PC-9 (cell line): ENCODE measurements at regions not wholly inside any gene's neighbourhood (a gene's known extent, or its start where the extent isn't known, plus 50 kb on each side); places are given as distances from the start of the nearest gene placed in this dataset.

ENCODE experiments used
- EZH2 ChIP-seq: fragments of 200-600 bp; sonication (generic); IDR thresholded peaks from 2 replicates; pipeline ENCODE4 v1.8.0; 2017; ENCODE audit warnings: antibody characterized with exemption, low read depth
- TF ChIP-seq, protein P1 (sequence below): fragments of 200-600 bp; sonication (generic); conservative IDR thresholded peaks from 2 replicates; pipeline ENCODE4 v1.6.1; 2017; ENCODE audit warnings: mixed run types, antibody characterized with exemption, mild to moderate bottlenecking, moderate library complexity

DNA sequence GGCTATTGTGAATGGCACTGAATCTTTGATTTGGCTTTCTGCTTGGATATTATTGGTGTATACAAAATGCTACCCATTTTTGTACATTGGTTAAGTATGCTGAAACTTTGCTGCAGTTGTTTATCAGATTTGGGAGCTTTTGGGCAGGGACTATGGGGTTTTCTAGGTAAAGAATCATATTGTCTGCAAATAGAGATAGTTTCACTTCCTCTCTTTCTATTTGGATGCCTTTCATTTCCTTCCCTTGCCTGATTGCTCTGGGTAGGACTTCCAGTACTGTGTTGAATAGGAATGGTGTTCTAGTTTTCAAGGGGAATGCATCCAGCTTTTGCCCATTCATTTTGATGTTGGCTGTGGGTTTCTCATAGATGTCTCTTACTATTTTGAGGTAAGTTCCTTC lies 489.1 kb upstream of the LRATD1 start:
- TF ChIP-seq EZH2: no peak
- TF ChIP-seq, protein P1, sequence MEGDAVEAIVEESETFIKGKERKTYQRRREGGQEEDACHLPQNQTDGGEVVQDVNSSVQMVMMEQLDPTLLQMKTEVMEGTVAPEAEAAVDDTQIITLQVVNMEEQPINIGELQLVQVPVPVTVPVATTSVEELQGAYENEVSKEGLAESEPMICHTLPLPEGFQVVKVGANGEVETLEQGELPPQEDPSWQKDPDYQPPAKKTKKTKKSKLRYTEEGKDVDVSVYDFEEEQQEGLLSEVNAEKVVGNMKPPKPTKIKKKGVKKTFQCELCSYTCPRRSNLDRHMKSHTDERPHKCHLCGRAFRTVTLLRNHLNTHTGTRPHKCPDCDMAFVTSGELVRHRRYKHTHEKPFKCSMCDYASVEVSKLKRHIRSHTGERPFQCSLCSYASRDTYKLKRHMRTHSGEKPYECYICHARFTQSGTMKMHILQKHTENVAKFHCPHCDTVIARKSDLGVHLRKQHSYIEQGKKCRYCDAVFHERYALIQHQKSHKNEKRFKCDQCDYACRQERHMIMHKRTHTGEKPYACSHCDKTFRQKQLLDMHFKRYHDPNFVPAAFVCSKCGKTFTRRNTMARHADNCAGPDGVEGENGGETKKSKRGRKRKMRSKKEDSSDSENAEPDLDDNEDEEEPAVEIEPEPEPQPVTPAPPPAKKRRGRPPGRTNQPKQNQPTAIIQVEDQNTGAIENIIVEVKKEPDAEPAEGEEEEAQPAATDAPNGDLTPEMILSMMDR: no peak
